CD4-positive, alpha-beta T cell treated with Interleukin-17A for 1 hour (primary cell): ENCODE measurements at regions not wholly inside any gene's neighbourhood (a gene's known extent, or its start where the extent isn't known, plus 50 kb on each side); places are given as distances from the start of the nearest gene placed in this dataset.

Experiments
- DNase-seq: peaks from one replicate; pipeline ENCODE4 v3.0.0-alpha.2; 2020

DNA sequence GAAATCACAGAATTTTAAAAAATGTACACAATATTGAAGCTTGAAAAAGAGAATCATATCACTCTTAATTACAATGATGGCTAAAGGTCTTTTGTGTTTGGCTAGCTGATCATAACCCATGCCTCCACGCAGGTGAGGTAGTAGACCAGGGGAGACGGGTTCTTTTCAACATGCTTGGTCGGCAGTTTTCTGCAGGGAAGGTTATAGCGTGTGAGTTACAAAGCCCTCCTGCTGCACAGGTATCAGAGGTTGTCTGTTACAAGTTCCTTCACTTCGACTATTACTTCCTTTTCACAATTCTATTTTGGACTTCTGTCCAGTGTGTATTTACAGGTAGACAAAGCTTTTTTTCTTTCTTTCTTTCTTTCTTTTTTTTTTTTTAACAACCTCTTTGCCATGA is 127.1 kb upstream of the PRPS1L1 start:
- no peak for DNase-seq

DNA sequence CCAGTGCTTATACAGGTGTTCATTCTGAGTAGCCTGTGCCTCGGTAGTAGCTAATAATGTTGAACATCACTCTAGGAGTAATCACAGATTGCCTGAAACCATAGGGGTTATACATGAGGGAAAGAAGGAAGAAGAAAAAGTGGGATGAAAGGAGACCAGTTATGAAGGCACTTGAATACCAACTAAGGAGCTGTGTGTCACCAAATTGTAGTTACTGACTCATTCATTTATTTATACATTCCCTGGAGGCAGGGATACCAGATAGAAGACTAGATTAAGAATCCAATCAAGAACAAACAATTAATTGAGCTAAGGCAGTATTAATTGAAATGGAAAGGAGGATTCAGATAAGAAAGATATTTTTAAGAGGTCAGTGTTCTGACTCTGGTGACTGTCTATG is 129.6 kb upstream of the PRPS1L1 start:
- no peak for DNase-seq

DNA sequence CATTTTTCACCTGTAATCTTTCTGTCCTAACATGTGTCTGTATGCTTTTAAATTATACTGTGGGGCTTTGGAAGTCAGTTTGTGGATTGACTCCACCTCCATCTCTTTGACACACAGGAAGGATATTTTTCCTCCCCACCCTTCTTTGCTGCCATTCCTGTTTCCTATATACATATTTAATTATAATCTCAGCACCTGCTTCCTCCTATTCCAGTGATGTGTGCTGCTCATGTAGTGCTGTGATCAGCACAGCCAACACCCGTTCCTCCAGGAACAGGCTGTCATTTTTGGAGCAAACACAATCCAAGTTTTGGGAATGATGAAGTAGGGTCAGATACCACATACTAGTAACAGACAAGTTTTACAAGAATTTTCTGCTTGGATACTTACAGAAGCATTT is 135.0 kb upstream of the PRPS1L1 start:
- DNase-seq = no peak

DNA sequence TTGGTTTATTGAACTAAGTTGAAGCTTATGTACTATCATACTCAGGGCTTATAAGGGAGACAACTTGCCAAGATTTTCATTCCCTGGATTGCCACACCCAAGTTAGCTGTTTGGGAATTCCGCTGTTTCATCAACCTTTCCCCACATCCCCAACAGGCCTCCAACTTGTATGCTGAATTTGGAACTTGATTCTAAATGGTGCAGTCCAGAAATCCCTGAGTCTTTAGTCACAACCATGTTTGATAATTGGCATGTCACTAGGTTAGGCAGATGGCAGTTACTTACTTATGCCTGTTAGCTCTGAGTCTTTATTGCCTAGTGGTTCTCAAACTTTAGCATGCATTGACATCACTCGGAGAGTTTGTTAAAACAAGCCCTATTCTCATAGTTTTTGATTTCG is 135.4 kb upstream of the PRPS1L1 start:
- DNase-seq = no peak

DNA sequence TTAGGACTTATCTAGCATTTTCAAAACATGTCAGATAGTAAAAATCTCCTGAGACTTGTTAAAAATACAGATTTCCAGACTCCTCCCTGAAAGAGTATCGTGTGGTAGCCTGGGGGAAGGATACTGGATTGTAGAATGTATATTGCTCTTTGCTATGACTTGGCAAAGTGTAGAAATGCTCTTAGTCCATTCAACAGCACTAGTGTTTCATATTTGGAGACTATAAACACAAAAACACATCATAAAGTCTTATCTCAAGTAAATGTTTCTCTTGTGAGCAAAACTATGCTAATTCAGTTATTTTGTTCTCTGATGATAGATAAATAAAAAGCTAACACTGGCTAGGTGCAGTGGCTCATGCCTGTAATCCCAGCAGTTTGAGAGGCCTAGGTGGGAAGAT is 137.5 kb upstream of the PRPS1L1 start:
- no peak for DNase-seq

DNA sequence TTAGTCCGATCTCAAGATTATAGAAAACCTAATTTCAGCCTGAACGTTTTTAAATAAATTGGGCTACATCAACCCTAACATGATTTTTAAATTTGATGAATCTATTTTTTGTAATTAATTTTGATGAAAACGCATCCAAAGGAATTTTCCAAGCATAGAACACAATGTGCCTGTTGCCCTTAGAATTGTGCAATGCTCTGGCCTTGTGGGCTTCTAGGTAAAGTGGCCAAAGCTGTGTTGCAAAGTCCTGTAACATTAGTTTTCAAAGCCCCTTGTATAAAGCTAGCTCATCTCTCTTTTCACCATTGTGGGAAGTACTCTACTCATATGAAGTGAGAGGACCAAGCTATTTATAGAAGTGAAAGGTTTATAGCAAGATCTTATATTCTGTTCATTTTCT is 138.4 kb upstream of the PRPS1L1 start:
- DNase-seq = no peak

DNA sequence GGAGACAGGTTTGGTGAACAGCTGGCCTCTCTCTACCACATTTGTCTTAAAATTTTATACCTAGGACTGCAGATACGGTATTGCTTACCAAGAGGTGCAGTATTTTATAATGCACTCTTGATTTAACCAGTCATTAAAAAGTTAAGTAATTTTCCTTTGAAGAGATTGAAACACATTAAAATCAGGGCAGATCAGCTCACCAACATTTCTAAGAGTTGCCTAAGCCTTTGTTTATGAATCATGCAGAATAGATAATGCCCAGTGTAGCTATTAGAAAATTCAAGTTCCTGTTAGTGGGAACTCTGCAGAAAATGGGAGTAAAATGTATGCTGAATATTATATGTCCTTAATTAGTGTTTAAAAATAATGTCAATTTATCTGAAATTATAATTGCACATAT is 140.2 kb upstream of the PRPS1L1 start:
- DNase-seq = no peak

DNA sequence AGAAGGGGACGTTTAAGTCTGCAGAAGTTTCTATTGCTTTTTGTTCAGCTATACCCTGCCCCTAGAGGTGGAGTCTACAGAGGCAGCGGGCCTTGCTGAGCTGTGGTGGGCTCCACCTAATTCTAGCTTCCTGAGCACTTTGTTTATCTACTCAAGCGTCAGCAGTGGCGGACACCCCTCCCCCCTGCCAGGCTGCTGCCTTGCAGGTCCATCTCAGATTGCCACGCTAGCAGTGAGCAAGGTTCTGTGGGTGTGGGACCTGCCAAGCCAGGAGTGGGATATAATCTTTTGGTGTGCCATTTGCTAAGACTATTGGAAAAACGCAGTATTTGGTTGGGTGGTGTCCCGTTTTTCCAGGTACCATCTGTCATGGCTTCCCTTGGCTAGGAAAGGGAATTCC is 147.3 kb upstream of the PRPS1L1 start:
- DNase-seq = no peak

DNA sequence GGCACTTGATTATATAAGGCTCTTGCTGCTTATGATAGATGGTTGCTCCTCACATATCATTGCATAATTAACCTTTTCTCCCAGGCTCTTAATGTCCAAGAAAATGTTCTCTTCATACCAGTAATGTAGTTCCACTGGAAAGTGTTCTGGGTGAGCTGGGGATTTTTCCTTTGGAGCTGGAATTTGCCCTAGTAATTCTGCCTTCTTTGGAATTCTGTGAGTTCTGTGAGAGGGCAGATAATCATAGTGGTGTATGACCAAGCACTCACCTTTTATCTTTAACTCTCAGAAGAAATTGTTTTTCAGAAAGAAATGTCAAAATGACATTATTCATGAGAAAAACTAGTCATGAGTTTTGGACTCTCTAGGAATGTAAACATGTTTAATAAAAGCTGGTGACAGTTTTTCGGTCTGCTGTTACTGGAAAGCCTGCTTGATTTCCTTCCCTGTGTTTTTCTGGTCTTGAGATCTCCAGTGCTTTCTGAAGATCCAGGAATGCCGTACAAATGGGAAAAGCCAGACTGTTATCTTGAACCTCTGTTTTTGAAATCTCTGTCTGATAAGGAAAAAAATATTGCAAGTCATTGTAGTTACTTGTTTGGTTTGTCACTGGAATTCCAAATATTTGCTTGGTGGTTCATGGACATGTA is 148.3 kb upstream of the PRPS1L1 start:
- DNase-seq = no peak

DNA sequence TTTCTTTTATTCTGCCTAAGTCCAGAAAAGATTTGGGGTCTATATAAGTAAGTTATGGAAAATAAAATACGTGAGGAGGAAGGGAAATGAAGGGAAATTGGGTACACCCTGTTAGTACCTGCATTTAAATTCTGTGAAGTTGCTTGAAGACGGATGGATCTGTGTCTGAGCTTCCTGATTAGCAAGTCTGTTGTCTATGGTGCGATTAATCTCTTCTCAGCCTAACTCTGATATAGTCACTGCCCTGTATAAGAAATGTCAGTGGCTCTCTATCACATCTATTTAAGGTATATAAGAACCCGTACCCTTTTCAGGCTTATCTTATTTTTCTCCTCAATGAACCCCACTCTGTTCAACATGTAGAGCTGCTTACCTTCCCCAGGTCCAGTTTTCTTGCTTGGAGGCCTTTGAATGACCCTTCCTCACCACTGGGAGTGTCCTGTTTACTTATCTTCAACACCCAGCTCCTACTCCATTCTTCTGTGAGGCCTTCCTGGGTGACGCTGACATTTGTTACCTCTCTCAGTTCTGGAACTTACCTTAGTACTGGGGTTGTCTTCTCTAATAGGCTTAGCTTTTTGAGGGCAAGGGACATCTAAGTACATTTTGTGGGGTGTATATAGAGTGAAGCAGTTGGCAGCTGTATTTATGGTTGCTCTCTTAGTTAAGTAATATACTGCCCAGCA is 149.6 kb upstream of the PRPS1L1 start:
- DNase-seq = no peak

DNA sequence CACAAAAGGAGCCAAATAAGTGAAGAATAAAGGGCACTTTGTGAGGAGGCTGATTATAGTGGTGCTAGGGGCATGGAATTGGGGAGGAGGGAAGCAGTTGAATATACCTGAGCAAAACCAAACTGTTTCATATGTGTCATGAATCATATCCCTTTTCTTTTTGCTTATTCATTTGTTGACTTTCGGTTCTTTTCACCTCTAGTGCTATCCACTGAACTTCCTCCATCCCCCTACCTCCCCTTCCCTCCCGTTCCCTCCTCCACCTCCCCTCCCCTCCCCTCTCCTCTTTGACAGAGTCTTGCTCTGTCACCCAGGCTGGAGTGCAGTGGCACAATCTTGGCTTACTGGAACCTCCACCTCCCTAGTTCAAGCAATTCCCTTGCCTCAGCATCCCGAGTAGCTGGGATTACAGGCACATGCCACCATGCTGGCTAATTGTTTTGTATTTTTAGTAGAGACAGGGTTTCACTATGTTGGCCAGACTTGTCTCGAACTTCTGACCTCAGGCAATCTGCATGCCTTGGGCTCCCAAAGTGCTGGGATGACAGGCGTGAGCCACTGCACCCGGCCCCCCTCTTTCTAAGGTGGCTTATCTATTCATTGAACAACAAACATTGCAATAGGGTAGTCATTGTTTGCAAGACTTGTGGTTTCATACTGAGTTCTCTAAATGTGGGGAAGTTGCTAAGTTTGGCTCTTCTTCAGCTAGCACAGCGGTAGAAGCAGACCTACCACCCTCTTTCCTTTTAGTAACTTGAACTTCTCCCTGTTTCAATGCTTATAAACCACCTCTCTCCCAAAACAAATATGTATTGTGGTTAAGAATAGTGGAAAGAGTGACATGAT is 150.4 kb upstream of the PRPS1L1 start:
- peak; percentile 20 for DNase-seq

DNA sequence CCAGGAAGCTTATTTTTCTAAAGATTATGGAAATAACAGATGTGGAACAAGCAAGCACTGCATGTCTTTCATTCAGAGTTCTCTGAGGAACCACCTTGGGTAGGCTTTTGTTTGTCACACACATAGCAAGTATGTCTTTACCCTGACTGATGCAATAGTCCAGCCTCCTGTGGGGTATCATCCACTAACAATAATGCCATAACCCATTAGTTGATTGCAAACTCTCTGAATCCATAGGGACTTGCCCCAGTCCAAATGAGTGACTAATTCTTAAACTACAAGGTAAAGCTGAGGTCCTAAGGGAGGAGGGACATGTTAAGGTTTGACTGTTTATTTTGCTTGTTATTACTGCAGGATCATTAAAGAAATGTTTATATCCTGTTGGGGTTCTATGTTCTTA is 151.4 kb upstream of the PRPS1L1 start:
- no peak for DNase-seq

DNA sequence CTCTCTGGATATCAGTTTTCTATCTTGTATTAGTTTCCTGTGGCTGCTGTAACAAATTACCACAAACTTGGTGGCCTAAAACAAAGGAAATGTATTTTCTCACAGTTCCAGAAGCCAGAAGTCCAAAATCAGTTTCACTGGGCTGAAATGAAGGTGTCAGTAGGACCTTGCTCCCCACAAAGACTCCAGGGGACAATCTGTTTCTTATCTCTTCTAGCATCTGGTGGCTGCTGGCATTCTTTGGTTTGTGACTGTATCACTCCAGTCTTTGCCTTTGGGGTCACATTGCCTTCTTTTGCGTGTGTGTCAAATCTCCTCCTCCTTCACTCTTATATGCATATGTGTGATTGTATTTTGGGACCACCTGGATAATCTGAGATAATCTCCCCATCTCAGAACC is 153.0 kb upstream of the PRPS1L1 start:
- DNase-seq = no peak

DNA sequence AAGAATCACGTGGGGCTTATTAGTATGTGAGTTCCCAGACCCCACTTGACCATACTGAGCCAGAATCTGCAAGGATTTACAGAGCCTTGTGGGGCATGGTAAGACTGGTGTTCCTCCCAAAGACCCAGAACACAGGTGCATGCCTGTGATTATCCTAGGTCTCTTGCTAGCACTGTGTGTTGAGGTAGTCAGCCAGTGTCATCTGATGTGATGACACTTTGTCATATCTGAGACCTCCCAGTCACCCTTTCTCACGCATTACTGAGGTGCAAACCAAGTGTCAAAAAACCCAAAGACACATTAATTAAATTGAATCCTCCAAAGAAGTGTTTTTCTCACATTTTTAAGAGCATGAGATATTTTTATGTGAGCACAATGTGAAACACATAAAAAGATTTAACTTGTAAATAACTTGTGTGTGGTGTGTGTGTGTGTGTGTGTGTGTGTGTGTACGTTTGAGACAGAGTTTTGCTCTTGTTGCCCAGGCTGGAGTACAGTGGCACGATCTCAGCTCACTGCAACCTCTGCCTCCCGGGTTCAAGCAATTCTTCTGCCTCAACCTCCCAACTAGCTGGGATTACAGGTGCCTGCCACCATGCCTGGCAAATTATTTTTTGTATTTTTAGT is 162.0 kb upstream of the PRPS1L1 start:
- DNase-seq = peak; percentile 3

DNA sequence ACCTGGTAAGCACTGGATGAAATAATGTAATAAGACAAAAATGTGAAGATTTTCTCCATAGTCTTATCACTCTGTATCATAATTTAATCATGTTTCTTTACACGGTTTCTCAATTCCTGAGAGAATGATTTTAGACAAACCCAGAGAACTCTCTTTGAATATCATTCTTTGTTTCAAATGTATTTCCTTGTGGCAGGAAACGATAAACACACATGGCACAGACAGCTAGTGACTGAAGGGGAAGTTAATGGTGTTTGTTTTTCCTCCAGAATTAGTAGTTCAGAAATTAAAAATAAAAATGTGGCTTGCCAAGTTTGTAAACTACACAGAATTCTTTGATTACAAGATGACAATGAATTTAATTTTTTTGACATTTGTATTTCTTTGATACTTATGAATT is 163.7 kb upstream of the PRPS1L1 start:
- DNase-seq = no peak

DNA sequence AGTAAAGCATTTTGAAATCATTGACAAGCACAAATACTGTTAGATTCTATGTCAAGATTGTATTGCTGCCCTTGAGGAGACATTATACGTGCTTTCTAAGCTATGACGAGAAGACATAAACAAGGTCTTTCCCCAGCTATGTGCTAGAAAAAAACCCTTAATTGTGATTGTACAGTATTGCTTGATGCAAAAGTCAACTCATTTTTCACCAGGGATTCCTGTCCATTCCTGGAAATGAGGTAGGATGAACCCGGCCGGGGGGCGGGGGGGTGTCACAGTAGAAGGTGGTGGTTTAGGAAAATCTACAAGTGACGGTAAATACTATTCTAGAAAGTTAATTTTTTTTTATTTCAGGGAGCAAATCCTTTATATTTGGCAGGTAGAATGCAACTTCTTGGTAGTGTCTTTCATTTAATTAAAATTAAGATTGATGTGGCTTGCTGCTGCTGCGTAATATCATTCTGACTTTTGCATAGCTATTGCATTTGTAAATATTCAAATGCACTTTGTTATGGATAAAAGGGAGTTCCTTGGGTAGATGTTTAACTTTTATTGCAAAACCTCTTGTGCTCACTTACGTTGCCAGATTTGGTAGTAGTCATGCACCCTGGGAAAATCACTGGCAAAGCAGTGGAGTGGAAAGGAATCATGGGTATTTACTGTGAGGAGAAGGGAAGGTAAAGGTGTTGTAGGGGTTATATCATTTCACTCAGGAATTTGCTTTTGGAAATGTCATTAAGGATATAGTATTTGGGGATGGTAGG is 164.4 kb upstream of the PRPS1L1 start:
- no peak for DNase-seq

DNA sequence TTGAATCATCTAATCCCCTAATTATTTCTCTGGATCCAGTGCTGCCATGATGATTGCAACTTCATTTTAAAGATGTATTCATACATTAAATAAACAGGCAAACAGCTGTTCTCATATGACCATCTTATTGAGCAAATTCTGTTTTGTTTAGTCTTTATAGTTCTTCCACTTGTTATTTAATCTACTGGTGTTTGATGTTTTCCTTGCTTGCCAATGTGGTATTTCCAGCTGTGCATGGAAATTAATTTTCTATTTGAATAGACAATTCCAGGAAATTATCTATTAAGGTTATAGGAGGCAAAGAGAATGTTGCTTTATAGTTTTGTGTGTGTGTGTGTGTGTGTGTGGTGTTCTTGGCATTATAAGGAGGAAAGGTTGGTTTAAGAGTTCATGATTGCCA is 167.0 kb upstream of the PRPS1L1 start:
- no peak for DNase-seq

DNA sequence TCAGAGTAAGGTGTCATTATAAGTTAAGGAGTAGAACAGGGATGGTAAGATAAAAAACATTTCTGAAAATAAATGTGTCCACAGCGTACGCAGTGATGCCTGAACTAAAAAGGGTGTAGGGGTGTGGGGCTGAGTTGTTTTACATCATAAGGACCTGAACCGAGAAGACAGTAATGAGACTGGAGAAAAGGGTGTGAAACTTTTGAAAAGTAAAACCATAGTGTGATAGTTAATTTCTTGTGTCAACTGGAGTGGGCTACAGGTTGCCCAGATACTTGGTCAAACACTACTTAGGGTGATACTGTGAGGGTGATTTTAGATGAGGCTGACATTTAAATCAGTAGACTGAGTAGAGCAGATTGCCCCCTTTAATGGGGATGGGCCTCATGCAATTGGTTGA is 169.0 kb upstream of the PRPS1L1 start:
- no peak for DNase-seq

DNA sequence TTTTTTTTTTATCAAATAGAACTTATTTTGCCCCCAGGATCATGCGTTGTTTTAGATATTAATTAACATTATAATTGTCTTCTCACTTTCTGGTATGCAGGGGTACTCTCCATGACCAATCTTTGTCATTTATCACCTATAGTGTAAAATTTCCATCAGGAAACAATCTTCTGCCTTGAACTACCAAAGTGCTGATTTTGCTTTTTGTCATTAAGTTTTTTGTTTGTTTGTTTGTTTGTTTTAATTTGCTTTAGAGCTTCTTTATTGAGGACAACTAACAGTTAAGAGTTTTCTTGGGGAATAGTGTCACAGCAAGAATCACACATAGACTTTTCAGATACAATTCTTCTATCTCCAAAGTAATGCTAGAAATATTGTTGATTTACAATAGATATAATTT is 171.2 kb upstream of the PRPS1L1 start:
- DNase-seq = no peak

DNA sequence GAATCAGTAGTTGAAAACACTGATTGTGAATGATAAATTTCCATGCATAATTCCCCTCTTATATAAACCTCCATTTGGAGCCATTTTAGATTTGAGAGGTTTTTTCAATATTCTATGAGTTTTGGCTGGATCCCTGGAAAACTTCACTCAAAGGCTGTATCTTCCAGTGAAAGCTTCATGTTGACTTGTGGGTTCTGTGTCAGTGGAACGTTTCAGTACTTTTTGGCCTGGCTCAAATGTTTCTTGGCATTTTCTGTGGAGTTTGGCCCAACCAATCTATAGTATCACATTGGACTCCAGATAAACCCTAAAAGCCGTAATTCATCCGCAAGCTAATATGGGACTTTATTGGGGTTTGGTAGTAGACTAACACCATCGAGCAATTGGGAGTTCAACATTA is 172.6 kb upstream of the PRPS1L1 start:
- DNase-seq = no peak

DNA sequence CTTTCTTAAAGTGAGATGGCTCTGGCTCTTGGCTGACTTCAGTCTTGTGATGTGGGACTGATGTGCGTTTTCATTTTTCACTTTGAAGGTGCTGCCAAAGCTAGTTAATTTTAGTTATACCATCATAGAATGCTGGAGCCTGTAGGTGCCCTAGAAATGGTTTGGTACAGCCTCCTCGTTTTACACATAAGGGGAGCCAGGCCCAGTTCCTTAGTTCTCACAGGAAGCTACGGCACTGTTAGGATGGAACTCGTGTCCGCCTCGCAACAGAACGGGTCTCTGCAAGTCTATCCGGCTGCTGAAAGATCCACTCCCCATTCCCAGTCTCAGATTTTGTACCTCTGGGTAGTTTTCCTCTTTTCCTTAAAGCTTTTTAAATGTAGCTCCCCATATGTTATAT is 173.2 kb upstream of the PRPS1L1 start:
- DNase-seq = no peak

DNA sequence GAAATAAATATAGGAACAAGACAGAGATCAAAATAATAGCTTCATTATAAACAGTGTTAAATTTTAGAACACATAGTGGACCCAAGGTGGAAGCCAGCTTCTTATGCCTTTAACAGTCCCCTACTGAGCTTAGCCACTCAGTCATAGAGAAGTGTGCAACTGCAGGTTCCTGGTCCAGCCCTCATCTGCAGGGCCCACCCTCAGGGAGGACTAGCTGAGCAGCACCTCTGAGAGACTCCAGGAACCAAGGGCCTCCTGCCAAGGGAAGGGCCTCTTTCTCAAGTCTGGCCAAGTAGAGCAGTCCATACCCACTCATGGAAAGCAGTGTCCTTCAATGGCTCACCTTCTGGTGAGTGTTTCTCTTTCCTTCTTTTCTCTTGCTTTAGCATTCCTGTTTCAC is 173.7 kb upstream of the PRPS1L1 start:
- DNase-seq = no peak
